H1 (cell line): ENCODE measurements at regions not wholly inside any gene's neighbourhood (a gene's known extent, or its start where the extent isn't known, plus 50 kb on each side); places are given as distances from the start of the nearest gene placed in this dataset.

ENCODE experiments used
- EGR1 ChIP-seq: IDR thresholded peaks from 2 replicates; pipeline ENCODE4 v1.6.1; 2011; ENCODE audit warnings: low read depth, low read length, borderline replicate concordance
- POLR2A ChIP-seq, 2 experiments: IDR thresholded peaks; 1 replicate in 1 of 2; 2 replicates in 1 of 2; pipeline ENCODE4 v1.6.1; 2011; ENCODE audit warnings: low read depth in 2 of 2, low read length in 2 of 2, mild to moderate bottlenecking in 2 of 2; ENCODE audit errors: control extremely low read depth in 1 of 2
- POLR2AphosphoS5 ChIP-seq: IDR thresholded peaks from 2 replicates; pipeline ENCODE4 v1.6.1; 2011; ENCODE audit warnings: low read depth, low read length

DNA sequence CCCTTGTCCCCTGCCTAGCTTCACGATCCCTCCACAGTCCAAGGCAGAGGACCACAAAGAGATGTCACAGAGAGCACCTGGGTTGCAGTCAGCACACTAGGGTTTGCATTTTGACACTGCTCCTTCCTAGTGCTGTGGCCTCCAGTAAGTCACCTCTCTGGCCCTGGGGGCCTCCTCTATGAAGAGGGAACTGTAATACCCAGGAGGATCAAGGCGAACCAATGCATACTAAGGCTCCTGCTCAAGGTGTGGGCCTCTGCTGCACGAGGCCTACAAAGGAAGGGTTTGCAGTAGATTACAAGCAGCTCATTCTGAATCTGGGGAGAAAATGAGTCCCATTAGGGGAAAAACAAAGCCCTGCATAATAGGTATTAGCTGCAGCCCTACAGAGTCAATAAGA is 72.3 kb upstream of the FZD7 start:
- TF ChIP-seq POLR2A (IDR thresholded peaks at IDR 0.05; ENCODE audit: control extremely low read depth in 1 of 2, low read depth in 2 of 2, low read length in 2 of 2) (no peak), POLR2AphosphoS5 (no peak), EGR1 (no peak)
